GM21825 (cell line): ENCODE measurements at regions not wholly inside any gene's neighbourhood (a gene's known extent, or its start where the extent isn't known, plus 50 kb on each side); places are given as distances from the start of the nearest gene placed in this dataset.

ENCODE experiments used
- ATAC-seq: cut with Tn5 transposase; IDR thresholded peaks from one replicate; pipeline ENCODE4 v1.9.1; 2021; ENCODE audit warnings: mild to moderate bottlenecking, moderate library complexity; ENCODE audit not compliant: unreplicated experiment

DNA sequence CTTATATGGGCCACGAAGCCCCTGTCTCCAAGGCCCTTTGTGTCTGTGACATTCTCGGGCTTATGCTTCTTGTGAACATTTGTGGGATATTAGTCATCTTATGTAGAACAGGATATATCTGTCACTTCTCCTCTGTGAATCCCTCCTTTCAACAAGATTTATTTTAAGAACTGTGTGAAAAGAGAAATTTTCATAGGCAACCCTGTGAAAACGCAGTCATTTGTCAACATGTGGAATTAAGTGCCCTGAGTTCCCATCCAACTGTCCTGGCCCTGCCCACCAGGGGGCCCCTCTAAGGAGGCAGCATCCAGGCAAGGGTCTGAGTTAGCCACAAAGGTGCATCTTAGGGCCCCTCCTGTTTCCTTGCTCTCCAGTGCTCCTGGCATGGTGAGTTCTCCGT, 76.8 kb upstream of the CHRNA7 start:
- no peak for ATAC-seq

DNA sequence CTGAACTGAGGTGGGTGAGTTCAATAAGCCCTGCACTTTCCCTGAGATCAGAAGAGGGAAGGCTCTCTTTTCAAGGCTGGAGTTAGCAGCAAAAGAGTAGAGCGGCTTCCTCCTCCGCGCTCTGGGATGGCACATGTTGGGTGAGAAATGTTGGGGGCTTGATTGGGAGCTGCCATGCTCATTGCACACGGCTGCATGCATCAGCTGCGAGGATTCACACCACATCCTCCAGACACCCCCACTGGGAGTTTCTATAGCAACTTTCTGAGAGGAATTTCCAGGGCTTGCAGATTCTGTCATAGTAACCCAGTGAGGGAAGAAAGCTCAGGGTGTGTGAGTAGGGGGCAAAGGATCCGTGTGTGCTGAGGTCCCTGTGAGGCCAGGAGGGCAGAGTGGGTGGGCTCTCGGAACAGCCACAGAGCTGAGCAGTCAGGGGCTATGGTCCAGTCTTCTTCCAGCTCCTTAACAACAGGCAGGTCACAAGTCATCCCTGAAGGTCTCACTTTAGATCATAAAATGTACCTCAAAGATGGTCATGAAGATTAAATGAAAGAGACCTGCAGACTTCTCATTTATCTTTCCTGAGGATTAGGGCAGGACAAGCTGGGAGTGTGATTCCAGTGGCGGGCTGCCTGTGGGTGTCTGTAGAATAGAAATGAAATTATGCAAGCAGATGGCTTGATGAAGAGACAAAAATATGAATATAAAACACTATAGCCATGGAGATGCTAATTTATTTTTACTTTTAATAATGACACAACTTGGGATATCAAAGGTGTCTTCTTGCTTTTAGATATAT, 75.7 kb upstream of the CHRNA7 start:
- no peak for ATAC-seq

GRCh38 chr15:31955734-31956133, 74.6 kb upstream of the CHRNA7 start:
- no peak for ATAC-seq

GRCh38 chr15:31957581-31957980, 72.7 kb upstream of the CHRNA7 start:
- ATAC-seq: no peak

GRCh38 chr15:31964586-31965307, 65.6 kb upstream of the CHRNA7 start:
- ATAC-seq: no peak

DNA sequence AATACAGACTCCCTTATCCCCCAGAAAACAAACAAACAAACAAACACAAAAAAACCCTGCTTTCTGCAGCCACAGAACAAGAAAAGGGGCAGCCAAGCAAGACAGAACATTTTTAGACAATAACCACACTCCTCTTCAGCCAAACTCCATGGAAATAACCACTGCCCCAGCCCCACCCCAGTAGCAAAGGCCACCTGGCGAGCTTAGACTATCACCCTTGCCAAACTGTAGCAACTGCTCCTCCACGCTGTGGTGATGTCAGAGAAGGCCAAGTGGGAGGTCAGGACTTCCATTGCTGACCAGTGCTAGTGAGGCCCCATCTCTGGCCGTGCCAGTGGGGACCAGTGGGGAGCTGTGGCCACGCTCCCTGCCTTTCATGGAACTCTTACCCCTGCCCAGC, 60.3 kb upstream of the CHRNA7 start:
- ATAC-seq: no peak

GRCh38 chr15:31973197-31973596, 57.1 kb upstream of the CHRNA7 start:
- ATAC-seq: no peak

- ATAC-seq: no peak
These were observed 56.0 kb upstream of the CHRNA7 start for GRCh38 chr15:31974154-31974794.

DNA sequence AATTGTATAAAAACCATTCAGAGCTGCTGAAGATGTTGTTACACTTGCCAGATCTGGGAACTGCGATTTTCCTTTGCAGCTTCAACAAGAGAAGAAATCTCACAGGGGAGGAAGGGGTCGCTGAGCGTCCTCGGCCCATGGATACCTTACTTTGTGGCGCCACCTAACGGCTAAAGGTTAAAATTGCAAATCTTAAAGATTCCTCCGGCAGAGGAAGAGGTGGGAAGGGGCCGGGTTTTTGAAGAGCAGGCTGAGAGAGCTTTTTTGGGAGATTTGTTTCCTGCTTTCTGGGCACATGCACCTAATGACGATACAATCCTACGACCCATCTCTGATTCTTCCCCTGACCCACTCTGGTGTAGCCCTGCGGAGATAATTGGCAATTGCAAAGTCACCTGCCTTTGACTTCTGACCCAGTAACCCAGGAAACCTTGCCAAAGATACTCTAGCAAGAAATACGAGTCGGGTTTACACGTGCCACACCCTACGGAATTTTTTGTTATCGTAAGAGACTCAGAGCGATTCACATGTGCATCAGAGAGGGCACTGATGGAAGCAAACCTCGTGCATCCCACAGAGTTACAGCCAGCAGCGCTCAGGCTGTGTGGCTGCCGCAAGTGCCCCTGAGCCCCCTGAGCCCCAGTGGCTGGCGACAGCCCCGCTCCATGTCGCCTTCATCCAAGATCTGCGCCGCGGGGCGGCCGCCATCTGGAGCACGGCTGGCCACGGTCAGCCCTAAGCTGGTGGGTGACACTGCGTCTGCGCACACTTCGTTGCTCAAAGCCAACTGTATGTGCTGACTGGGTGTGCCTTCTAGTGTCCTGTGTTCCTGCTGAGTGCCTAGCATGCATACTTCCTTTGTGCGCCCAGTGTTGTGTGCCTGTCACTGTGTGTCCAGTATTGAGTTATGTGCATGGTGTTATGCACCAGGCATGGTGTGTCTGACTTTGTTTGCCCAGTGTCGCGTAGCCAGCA, 55.2 kb upstream of the CHRNA7 start:
- ATAC-seq: no peak

DNA sequence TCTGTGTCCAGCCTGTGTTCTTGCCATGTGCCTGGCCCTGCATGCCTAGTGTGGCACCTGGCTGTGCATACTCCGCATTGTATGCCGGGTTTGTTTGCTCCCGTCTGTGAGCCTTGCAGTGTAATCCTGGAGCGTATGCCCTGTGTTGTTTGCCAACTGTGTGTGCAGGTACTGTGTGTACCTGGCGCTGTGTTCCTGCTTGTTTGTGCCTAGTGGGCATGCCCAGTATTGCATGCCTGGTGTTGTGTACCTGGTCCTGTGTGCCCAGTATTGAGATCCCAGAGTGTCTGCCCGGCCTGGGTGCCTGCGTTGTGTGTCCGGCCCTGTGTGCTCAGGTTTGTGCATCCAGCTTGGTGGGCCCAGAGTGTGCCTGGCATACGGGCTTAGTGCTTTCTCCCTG, 54.5 kb upstream of the CHRNA7 start:
- ATAC-seq: no peak

GRCh38 chr15:31977138-31977537, 53.2 kb upstream of the CHRNA7 start:
- no peak for ATAC-seq

- no peak for ATAC-seq
These were observed 52.3 kb upstream of the CHRNA7 start for GRCh38 chr15:31977812-31978661.
